MM.1S (cell line): ENCODE measurements at regions not wholly inside any gene's neighbourhood (a gene's known extent, or its start where the extent isn't known, plus 50 kb on each side); places are given as distances from the start of the nearest gene placed in this dataset.
"Not testable (repeated sequence)": the region's sequence is repeated elsewhere in the genome, so short reads cannot be mapped to it uniquely, and the experiment has no call there.

Source experiments
- DNase-seq: peaks from one replicate; pipeline ENCODE4 v3.0.0-alpha.2; 2015
- H2AFZ ChIP-seq: fragments of 300-600 bp; sonication (generic); 2 replicates; pipeline ENCODE4 v1.6.0; 2016; ENCODE audit warnings: antibody characterized with exemption, low read length
- H3F3A ChIP-seq: fragments of 300-600 bp; sonication (generic); 2 replicates; pipeline ENCODE4 v1.6.1; 2016; ENCODE audit warnings: mild to moderate bottlenecking, antibody characterized with exemption, low read length, moderate library complexity, mixed read lengths; ENCODE audit not compliant: insufficient read depth
- H3K27ac ChIP-seq: fragments of 300-600 bp; sonication (generic); 2 replicates; pipeline ENCODE4 v1.5.1; 2016; ENCODE audit warnings: mild to moderate bottlenecking, low read length
- H3K27me3 ChIP-seq: fragments of 300-600 bp; sonication (generic); replicated peaks from 2 replicates; pipeline ENCODE4 v1.6.0; 2016; ENCODE audit warnings: low read length; ENCODE audit not compliant: insufficient read depth
- H3K36me3 ChIP-seq: fragments of 300-600 bp; sonication (generic); replicated peaks from 2 replicates; pipeline ENCODE4 v1.6.1; 2016; ENCODE audit warnings: mild to moderate bottlenecking, low read length, mixed read lengths; ENCODE audit not compliant: insufficient read depth
- H3K4me1 ChIP-seq: fragments of 300-600 bp; sonication (generic); 2 replicates; pipeline ENCODE4 v1.6.1; 2016; ENCODE audit warnings: low read length, mixed read lengths
- H3K4me2 ChIP-seq: fragments of 300-600 bp; sonication (generic); 2 replicates; pipeline ENCODE4 v1.6.0; 2016; ENCODE audit warnings: low read depth, low read length
- H3K4me3 ChIP-seq: fragments of 300-600 bp; sonication (generic); 2 replicates; pipeline ENCODE4 v1.5.1; 2016; ENCODE audit warnings: low read length, mixed read lengths
- H3K79me2 ChIP-seq: fragments of 300-600 bp; sonication (generic); 2 replicates; pipeline ENCODE4 v1.6.1; 2016; ENCODE audit warnings: mixed run types, low read length, mixed read lengths
- H3K9ac ChIP-seq: fragments of 300-600 bp; sonication (generic); 2 replicates; pipeline ENCODE4 v1.6.1; 2016; ENCODE audit warnings: low read length, mixed read lengths
- H3K9me2 ChIP-seq: fragments of 300-600 bp; sonication (generic); replicated peaks from 2 replicates; pipeline ENCODE4 v1.6.1; 2016; ENCODE audit warnings: mild to moderate bottlenecking, low read length, mixed read lengths; ENCODE audit not compliant: insufficient read depth
- H3K9me3 ChIP-seq: fragments of 300-600 bp; sonication (generic); replicated peaks from 2 replicates; pipeline ENCODE4 v1.6.1; 2016; ENCODE audit warnings: mild to moderate bottlenecking, low read length, mixed read lengths; ENCODE audit not compliant: insufficient read depth
- H4K20me1 ChIP-seq: fragments of 300-600 bp; sonication (generic); 2 replicates; pipeline ENCODE4 v1.6.1; 2016; ENCODE audit warnings: mild to moderate bottlenecking, low read length, moderate library complexity, mixed read lengths; ENCODE audit not compliant: insufficient read depth

DNA sequence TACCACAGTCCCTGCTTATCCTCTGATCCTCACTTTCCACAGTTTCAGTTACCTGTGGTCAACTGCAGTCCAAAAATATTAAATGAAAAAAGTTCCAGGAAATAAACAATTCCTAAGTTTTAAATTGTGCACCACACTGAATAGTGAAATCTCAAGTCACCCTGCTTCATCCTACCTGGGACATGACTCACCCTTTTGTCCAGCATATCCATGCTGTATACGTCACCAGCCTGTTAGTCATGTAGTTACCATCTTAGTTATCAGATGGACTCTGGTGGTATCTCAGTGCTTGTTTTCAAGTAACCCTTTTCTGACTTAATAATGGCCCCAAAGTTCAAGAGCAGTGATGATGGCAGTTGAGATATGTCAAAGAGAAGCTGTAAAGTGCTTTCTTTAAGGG, 69.4 kb upstream of the DPY19L1 start:
- not testable (repeated sequence) for H3K9me3 ChIP-seq, H3K36me3 ChIP-seq, H3K79me2 ChIP-seq, DNase-seq, H4K20me1 ChIP-seq, H2AFZ ChIP-seq, H3K4me3 ChIP-seq, H3K9ac ChIP-seq, H3K4me2 ChIP-seq, H3K4me1 ChIP-seq, H3K27me3 ChIP-seq, H3F3A ChIP-seq, H3K9me2 ChIP-seq, H3K27ac ChIP-seq

DNA sequence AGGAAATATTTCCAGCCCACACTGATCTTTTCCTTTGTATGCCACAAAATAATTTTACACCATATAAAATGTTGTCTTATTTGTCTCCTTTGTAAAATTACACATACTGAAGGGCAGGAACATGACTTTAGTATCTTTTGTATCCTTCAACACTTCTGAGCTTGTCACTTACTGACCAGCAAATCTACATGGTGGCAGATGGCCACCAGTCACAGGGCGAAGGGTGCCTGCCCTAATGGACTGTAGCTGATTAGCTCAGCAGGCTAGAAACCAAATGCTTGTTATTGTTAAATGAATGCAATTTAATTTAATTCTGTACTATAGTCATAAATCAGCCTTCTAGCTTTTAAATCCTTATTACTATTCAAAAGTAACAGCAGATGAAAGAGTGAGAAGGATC, 68.2 kb upstream of the DPY19L1 start:
- H3K9me3 ChIP-seq, H2AFZ ChIP-seq, H4K20me1 ChIP-seq, H3K4me3 ChIP-seq, H3K79me2 ChIP-seq, H3K9me2 ChIP-seq, H3K27me3 ChIP-seq, H3K4me1 ChIP-seq, H3K4me2 ChIP-seq, DNase-seq, H3F3A ChIP-seq, H3K36me3 ChIP-seq, H3K9ac ChIP-seq, H3K27ac ChIP-seq: not testable (repeated sequence)

DNA sequence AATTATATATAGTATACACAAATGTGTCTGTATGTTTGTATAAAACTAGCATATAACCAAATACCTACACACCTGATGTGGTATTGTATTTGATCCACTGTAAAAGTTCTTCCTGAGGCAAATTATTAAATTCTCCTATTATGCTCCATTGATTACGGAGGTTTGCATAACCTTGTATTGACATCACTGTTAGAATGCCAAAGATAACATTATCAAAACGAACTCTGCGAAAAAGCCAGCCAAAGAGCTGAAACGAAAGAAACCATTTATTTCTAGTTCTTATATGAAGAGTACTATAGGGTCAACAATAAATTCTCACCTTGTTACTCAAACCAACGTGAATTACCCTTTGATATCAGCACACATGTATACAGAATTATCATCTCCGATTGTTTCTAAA, 65.6 kb upstream of the DPY19L1 start:
- H3K27me3 ChIP-seq, H3K27ac ChIP-seq, H3K4me1 ChIP-seq, H3K9me2 ChIP-seq, H3K79me2 ChIP-seq, H3F3A ChIP-seq, H3K36me3 ChIP-seq, H3K4me3 ChIP-seq, H4K20me1 ChIP-seq, H3K9ac ChIP-seq, H2AFZ ChIP-seq, DNase-seq, H3K9me3 ChIP-seq, H3K4me2 ChIP-seq: not testable (repeated sequence)

DNA sequence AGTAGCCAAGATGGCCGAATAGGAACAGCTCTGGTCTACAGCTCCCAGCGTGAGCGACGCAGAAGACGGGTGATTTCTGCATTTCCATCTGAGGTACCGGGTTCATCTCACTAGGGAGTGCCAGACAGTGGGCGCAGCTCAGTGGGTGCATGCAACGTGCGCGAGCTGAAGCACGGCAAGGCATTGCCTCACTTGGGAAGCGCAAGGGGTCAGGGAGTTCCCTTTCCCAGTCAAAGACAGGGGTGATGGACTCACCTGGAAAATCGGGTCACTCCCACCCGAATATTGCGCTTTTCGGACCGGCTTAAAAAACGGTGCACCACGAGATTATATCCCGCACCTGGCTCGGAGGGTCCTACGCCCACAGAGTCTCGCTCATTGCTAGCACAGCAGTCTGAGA, 55.7 kb upstream of the DPY19L1 start:
- H3K27ac ChIP-seq, H3K27me3 ChIP-seq, H2AFZ ChIP-seq, H3K4me2 ChIP-seq, DNase-seq, H4K20me1 ChIP-seq, H3F3A ChIP-seq, H3K9me3 ChIP-seq, H3K36me3 ChIP-seq, H3K9ac ChIP-seq, H3K4me3 ChIP-seq, H3K4me1 ChIP-seq, H3K79me2 ChIP-seq, H3K9me2 ChIP-seq: not testable (repeated sequence)
